SK-N-SH treated with all-trans-retinoic acid at 6 μM for 48 hours (cell line): ENCODE measurements at regions not wholly inside any gene's neighbourhood (a gene's known extent, or its start where the extent isn't known, plus 50 kb on each side); places are given as distances from the start of the nearest gene placed in this dataset.

Source experiments
- ARNTL ChIP-seq: fragments of 450-650 bp; formaldehyde crosslinking; IDR thresholded peaks from 2 replicates; pipeline ENCODE4 v1.5.0; 2020; ENCODE audit warnings: low read depth, mild to moderate bottlenecking, moderate library complexity, borderline replicate concordance
- GLIS3 ChIP-seq: fragments of 250-450 bp; sonication (Bioruptor Pico); IDR thresholded peaks from 2 replicates; pipeline ENCODE4 v1.5.0; 2020; ENCODE audit warnings: mild to moderate bottlenecking, moderate library complexity
- PATZ1 ChIP-seq: fragments of 250-450 bp; sonication (Bioruptor Pico); IDR thresholded peaks from 2 replicates; pipeline ENCODE4 v1.8.0; 2020; ENCODE audit warnings: mild to moderate bottlenecking, moderate library complexity, borderline replicate concordance
- RARB ChIP-seq: fragments of 250-450 bp; sonication (Bioruptor Pico); IDR thresholded peaks from 2 replicates; pipeline ENCODE4 v1.8.0; 2021; ENCODE audit warnings: mild to moderate bottlenecking, moderate library complexity
- ZNF565 ChIP-seq: fragments of 450-650 bp; formaldehyde crosslinking; conservative IDR thresholded peaks from 2 replicates; pipeline ENCODE4 v1.5.0; 2020; ENCODE audit warnings: low read depth, mild to moderate bottlenecking, moderate library complexity

GRCh38 chr5:173781432-173781815, 106.7 kb upstream of the CPEB4 start:
- TF ChIP-seq ZNF565 (CRISPR knock-in tag) (no peak), ARNTL (CRISPR knock-in tag) (no peak), GLIS3 (no peak), RARB (CRISPR knock-in tag) (no peak), PATZ1 (no peak)
